Dermis microvascular lymphatic vessel endothelial cell (primary cell): ENCODE measurements at regions not wholly inside any gene's neighbourhood (a gene's known extent, or its start where the extent isn't known, plus 50 kb on each side); places are given as distances from the start of the nearest gene placed in this dataset.

Experiments
- DNase-seq, 2 donors: peaks; one replicate each; pipeline versions ENCODE4 v3.0.0 to v3.0.0-alpha.2; 2010; ENCODE audit warnings: low read depth in 2 of 2

DNA sequence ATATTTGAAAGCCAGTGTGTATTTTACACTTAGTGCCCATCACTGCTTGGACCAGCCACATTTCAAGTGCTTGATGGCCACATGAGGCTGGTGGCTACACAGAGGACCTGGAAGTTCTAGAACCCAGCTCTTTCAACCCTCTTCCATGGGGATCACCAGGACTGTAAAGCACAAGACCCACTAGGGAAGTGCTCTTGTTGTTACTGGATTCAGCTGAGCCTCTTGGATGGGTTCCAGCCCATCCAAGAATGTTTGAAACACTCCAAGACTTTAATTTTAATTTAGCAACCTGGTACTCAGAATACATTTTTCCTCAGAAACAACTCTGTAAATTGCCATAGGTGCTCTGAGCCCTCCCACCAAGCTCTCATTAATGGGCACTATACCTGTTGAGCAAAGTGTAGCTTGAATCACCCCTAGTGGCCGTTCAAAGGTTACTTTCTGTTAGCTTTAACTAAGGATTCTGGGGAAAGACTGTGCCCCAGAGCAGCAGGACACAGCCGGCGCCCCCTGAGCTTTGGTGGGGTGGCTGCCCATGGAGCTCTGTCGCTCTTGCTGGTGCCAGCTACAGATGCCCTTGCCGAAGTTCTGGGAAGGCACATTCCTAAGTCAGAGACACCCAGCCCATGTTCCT, 212.4 kb downstream of the HSD17B3 start:
- DNase-seq, result no peak

DNA sequence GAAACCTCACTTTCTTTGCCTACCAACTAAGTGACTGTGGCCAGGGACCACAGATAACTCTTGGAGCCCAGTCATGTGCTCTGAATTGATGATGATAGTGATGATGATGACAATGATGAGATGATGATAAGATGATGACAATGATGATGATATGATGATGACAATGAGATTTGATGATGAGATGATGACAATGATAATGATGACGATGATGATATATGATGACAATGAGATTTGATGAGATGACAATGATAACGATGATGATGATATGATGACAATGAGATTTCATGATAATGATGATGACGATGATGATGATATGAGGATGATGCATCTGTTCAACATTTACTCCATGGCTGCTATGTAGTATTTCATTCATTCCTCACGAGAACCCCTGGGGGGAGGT, 213.0 kb downstream of the ERCC6L2 start:
- DNase-seq, result no peak

GRCh38 chr9:96087669-96088299, 212.3 kb downstream of the ERCC6L2 start:
- DNase-seq, result no peak

DNA sequence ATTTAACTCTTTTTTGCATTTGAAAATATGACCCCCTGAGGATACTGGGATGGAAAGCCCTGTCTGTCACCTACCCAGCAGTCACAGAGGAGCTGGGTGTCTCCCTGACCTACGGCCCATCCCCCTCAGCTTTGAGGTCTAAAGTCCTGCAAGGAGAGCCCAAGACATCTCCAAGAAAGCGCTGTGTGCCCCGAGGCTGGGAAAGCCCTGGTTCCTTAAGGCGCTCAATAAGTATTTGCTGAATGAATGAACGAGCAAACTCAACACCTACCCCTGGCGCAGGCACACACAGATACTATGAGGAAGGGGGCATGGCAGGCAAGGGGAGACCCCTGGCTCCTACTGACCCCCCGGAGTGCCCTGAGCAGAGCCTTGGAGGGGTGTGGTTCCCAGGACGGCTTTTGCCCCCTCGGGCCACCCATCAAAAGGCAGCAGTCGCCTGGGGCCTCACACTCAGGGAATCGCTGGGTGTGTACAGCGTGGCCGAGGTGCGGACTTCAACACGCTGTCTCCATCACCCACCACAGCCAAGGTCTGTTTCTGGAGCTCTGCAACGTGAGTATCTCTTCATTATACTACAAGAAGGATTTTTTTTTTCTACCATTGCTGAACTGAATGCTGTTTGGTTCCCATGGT, 211.6 kb downstream of the ERCC6L2 start:
- DNase-seq, result no peak

- no peak for DNase-seq
These were observed 210.1 kb downstream of the ERCC6L2 start for GRCh38 chr9:96085491-96086143.

DNA sequence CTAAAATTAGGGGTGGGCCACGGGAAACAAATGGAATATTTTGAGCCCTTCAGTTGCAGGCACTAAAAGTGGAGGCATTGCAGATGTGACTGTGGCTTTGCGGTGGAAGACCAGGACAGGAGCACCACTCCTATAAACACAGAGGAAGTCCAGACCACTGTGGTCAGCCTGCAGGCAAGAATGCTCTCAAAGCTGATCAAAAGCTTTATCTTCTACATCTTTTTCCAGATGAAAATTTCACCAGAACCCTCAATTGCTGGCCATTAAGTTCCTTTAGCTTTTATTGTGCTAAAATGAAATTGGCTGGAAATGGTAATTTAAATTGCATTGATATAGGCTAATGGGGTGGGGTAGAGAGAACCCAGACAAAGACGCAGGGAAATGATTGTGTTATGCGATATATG, 208.8 kb downstream of the ERCC6L2 start:
- DNase-seq, result no peak

DNA sequence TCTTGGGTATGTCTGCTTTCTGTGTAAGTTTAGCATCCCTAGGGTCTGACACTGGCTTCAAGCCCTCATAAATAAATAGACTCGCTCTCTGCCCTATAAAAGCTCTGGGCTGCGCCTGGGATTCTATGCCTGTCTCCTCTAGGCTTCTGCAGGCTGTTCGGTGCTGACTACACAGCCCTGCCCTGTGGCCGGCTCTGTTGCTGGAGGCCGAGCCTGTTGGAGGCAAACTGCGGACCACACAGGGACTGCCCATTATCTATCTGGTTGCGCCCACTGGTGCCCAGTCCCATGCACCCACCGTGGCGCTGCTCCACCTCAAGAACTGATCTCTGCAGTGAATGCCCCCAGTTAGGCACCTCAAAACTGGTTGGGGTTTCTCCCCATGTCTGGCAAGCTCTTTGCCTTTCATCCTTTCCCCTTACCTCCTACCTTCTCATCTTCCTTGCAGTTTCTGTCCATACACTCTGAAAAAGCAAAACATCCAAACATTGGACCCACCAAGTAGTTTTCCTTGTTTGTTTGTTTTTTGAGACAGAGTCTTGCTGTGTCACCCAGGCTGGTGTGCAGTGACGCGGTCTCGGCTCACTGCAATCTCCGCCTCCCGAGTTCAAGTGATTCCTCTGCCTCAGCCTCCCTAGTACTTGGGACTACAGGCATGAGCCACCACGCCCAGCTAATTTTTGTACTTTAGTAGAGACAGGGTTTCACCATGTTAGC, 207.2 kb downstream of the ERCC6L2 start:
- DNase-seq, result no peak

- DNase-seq, result no peak
These were observed 204.9 kb downstream of the ERCC6L2 start for GRCh38 chr9:96080364-96080763.

GRCh38 chr9:96079779-96080178, 204.3 kb downstream of the ERCC6L2 start:
- DNase-seq, result no peak

- DNase-seq, result no peak
These were observed 203.5 kb downstream of the ERCC6L2 start for GRCh38 chr9:96078897-96079490.

DNA sequence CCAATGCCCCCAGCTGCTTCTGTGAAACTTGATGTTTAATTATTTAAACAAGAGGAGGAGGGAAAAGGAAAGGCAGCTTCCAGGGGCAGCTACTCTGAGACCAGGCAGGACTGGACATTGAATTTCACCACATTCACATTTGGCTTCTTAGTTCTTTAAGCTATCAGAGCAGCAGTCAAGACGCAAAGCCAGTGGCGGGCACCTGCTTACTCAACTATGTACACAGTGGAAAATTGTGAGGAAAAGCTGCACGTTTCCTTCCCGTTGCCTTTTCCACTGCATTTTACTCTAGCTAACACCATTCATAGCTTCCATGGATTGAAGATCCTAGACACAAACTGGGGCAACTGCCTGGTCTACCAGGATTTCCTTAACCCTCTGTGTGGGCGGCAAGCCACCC, 200.3 kb downstream of the ERCC6L2 start:
- no peak for DNase-seq

DNA sequence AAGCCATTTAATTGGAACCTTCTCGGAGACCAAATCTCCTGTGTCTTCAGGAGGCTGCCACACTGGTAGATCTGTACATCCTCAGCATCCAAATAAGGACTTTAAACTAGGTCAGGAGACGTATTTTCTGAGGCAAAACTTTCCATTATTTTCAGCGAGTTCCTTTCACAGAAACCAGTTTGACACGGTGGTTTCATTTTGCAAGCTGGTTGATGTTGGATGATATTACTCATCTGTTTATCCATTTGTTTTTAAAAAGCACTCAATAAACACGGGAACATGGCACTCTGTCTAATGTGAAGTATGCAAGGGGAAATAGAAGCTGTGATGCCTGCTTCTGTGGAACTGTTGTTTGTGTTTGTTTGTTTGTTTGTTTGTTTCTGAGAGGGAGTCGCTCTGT, 199.6 kb downstream of the ERCC6L2 start:
- DNase-seq, result no peak

DNA sequence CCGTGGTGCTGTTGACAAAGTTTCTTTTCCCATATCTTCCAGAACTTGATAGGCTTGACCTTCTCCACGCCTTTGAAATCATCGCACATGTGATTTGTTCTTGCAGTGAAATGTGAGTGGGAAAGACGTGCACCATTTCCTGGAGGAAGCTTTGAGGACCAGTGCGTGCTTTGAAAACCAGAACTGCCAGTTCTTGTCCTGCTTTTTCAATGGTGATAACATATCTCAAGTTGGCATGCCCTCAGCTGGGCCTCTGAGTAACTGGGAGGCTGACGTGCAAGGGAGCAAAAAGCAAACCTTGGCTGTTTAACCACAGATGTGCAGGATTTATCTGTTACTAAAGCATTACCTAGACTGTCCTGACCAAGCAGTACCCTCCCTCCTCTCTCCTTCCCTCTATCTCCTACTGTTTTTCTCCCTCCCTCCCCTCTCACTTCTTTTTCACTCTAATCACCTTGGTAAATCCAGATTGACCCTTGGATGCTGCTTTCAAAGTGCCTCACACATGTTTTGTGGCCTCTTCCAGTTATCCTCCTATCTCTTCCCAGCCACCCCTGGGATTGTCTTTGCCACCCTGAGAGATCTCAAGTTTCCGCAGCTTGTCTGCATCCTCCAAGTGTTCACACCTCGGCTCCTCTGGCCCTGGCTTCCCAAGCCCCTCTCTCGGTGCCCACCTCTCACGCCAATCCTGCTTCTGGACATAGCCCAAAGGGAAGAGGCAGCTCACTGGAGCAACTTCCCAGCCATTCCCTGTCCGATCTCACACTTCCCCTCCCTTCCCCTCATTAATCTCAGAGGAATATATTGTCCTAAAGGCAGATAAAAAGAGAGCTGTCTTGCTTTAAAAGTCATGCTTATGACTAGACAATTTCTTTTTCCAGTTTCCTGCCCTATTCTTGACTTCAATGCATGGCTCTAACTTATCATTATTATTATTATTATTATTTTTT, 198.3 kb downstream of the ERCC6L2 start:
- no peak for DNase-seq

- DNase-seq, result no peak
These were observed 197.4 kb downstream of the ERCC6L2 start for GRCh38 chr9:96072930-96073329.

DNA sequence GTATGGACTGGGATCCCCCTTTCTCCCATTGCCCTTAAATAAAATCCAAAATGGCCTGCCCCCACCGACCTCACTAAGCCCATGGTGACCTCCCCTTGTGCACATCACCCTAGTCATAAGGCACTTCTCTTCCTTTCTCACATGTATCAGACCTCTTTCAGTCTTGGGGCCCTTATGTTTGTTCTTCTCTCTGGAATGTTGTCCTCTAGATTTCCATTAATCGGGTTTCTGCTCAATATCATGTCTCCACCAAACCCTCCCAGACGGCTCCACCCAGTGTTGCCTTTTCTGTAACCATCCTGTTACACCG, 196.3 kb downstream of the ERCC6L2 start:
- no peak for DNase-seq

- DNase-seq, result peak in 1 of 2 donors; percentile 19
These were observed 195.8 kb downstream of the ERCC6L2 start for GRCh38 chr9:96071076-96071814.

GRCh38 chr9:96069629-96070220, 194.2 kb downstream of the ERCC6L2 start:
- DNase-seq, result no peak

DNA sequence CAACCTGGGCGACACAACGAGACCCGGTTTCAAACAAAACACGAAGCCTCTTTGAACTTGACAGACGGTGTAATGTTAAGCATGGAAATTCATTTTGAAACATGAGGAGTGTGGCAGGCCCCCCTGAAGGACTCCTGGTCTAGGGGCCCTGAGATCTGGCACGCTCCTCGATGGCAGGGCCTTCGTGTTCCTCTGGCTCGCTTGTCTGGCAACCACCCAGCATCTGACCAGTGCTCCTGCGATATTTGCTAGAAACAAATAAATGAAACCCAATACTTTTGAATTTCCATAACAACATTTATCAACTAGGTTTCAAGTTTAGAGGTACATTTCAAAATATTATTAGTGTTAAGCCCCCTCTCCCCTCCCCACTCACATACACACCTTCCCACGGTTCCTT, 193.0 kb downstream of the ERCC6L2 start:
- no peak for DNase-seq

- DNase-seq, result no peak
These were observed 192.1 kb downstream of the ERCC6L2 start for GRCh38 chr9:96067600-96067999.
